GM21619 (cell line): ENCODE measurements at regions not wholly inside any gene's neighbourhood (a gene's known extent, or its start where the extent isn't known, plus 50 kb on each side); places are given as distances from the start of the nearest gene placed in this dataset.
"Not testable (repeated sequence)": the region's sequence is repeated elsewhere in the genome, so short reads cannot be mapped to it uniquely, and the experiment has no call there.

Experiments
- ATAC-seq: cut with Tn5 transposase; IDR thresholded peaks from one replicate; pipeline ENCODE4 v1.9.1; 2021; ENCODE audit not compliant: unreplicated experiment

GRCh38 chr6:139525415-139525814 is 151.0 kb upstream of the CITED2 start:
- ATAC-seq: no peak

- no peak for ATAC-seq
Measured at GRCh38 chr6:139523986-139524385, 149.5 kb upstream of the CITED2 start.

GRCh38 chr6:139522511-139523220 is 148.2 kb upstream of the CITED2 start:
- ATAC-seq: no peak

- ATAC-seq: no peak
Measured at GRCh38 chr6:139521338-139521737, 146.9 kb upstream of the CITED2 start.

- ATAC-seq: no peak
Measured at GRCh38 chr6:139520321-139520768, 145.9 kb upstream of the CITED2 start.

DNA sequence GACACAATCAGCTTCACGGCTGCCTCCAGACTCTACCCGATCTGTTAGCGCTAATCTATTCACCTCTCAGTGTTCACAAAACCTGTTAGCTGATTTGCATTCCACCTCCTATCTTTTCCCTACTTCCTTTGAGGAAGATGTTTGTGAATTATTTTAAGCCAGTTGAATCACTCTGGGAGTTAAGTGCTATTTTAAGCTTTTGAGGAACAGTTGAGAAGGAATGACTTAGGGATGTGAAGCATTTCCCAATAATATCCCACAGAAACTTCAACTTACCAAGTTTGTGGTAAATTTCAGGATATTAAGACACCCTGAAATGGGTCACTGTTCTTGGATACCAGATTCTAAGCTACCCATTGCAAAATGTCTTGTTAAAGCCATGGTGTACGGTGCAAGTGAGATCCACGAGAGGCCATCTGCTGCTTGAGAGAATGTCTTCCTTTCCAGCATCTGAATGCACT is 145.2 kb upstream of the CITED2 start:
- ATAC-seq: no peak

DNA sequence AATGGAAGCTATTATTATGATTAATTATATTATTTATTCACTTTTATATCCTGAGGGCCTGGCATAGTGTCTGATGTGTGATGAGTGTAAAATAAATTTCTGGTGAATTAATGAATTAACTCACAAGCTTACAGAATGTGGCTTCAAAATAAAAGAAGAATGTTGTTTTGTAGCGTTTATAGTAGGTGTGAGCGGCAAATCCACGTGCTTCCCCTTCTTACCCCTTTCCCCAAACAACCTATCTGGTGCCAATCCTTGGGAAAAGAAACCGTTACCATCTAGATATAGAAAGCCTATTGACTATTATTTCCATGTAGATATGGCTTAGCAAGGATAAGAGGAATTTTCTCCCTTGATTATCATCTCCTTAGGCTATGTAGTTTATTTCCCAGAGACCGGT is 144.6 kb upstream of the CITED2 start:
- no peak for ATAC-seq

- no peak for ATAC-seq
Measured at GRCh38 chr6:139518556-139519091, 144.2 kb upstream of the CITED2 start.

DNA sequence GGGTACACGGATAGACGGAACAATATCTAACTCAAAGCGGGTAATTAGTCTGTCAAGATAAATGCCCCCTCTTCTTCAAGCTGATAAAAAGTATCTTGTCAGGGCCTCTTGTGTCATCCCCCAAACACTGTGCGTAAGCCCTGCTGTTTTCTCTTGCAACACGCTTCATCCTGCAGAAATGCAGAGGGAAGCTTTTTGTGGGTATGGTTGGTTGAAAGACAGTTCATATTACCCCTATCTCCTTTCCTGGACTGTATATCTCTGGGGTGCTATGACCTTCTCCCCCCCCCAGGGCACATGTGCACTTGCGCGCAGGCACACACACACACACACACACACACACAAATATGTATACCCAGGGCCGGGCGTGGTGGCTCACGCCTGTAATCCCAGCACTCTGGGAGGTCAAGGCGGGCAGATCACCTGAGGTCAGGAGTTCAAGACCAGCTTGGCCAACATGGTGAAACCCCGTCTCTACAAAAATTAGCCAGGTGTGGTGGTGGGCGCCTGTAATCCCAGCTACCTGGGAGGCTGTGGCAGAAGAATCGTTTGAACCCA is 143.6 kb upstream of the CITED2 start:
- not testable (repeated sequence) for ATAC-seq

- ATAC-seq: no peak
Measured at GRCh38 chr6:139515511-139515910, 141.1 kb upstream of the CITED2 start.

GRCh38 chr6:139514819-139515218 is 140.4 kb upstream of the CITED2 start:
- no peak for ATAC-seq

DNA sequence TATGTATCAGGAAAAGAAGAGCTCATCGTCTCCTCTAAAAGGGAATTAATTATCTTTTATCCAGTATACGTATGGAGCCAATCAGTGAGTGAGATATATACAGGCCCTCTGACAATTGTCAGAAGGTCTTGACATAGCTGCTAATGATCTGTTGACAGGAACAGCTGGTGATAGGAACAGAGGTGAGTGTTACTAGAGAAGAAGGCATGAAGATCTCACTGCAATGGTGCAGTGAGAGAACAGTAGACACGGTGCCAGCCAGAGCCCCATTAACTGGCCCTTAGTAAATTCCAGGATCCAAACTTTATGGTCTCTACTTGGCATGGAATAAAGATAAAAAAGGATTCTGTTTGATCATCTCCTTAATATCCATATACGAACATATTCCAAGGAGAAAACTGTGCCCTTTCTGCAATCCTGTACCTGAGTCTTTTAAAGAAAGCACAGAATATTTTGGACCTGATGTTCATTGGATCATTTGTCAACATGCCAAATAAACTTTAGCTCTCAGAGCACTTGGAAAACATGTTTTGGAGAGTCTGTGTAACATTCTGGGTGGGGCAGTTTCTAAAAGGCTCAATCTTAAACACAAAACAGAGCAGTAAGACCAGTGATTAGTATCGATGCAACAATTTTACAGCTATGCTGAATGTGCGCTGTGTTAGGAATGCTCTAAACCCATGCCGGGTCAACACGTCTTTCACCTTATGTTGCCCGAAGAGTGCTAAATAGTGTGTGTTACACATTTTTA is 135.8 kb upstream of the CITED2 start:
- no peak for ATAC-seq

- no peak for ATAC-seq
Measured at GRCh38 chr6:139509167-139509566, 134.7 kb upstream of the CITED2 start.

GRCh38 chr6:139508576-139508975 is 134.1 kb upstream of the CITED2 start:
- no peak for ATAC-seq

DNA sequence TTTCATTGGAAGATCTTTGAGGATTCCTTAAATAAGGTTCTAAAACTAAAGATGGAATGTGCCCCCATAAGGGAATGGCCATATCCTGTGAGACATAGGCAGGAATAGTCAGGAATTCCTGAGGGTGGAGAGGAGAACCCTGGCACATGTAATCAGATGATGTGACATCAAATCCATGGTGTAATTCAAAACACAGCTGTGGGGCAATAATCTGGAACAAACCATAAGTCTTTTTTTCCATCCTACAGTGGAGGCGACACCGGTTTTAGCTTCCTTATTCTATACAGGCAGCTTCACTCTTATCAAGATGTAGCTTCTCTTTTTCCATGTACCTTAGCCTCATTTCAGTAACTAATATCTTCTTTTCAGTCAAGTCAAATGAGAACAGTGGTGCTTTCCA is 133.6 kb upstream of the CITED2 start:
- no peak for ATAC-seq

DNA sequence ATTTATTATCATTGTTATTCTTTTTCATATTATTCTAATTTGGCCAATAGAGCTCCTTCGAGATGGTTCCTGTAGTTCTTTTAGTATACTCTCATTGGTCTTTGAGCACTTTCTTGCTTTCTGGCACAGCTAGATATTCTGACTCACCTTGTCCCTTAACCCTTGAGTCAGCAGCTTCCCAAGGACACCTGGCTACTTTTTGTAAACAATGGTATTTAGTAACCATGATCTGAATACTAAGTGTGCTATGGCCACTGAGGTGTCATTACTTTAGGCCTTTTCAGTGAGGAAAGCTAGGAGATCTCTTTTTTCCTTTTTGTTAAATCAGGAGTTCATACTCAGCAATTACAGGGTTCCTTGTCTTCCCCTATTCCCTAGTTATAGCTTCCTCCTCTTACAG is 126.5 kb upstream of the CITED2 start:
- ATAC-seq: no peak

DNA sequence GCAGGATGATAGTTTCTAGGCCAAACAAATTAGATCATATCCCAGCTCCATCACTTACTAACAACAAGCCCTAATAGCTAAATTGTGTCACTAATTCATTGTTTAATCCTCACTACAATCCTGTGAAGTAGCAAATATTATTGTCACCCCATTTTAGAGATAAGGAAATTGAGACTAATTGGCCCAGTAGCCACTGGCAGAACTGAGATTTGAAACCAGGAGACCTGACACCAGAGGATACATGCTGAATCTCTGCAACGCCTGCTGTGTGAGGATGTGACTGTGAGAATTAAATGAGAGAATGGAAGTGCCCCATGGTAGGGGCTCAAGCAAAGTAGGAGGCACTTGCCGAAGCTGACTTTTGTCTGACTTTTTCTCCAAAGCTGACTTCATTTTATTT is 124.3 kb upstream of the CITED2 start:
- no peak for ATAC-seq

DNA sequence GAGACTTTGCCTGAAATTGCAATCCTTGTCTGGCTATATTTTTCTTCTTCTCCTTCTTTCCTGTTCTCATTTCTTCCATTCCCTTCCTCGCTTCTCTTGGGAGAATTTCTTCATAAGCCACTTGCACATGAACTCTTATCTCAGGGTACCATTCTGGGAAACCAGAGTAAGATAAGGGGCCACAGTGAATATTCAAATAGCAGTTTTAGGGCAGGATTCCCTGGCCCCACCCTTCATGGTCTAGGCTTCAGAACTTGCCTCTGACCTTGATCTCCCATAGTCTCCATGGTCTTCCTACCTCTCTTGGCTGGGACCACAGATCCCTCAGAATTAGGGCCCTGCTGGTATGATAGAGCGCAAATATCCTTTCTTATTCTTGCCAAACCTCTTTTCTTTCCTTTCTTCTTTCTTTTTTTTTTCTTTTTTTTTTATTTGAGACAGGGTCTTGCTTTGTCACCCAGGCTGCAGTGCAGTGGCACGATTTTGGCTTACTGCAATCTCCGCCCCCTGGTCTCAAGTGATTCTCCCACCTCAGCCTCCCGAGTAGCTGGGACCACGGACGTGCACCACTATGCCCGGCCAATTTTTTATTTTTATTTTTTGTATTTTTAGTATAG is 123.0 kb upstream of the CITED2 start:
- no peak for ATAC-seq

DNA sequence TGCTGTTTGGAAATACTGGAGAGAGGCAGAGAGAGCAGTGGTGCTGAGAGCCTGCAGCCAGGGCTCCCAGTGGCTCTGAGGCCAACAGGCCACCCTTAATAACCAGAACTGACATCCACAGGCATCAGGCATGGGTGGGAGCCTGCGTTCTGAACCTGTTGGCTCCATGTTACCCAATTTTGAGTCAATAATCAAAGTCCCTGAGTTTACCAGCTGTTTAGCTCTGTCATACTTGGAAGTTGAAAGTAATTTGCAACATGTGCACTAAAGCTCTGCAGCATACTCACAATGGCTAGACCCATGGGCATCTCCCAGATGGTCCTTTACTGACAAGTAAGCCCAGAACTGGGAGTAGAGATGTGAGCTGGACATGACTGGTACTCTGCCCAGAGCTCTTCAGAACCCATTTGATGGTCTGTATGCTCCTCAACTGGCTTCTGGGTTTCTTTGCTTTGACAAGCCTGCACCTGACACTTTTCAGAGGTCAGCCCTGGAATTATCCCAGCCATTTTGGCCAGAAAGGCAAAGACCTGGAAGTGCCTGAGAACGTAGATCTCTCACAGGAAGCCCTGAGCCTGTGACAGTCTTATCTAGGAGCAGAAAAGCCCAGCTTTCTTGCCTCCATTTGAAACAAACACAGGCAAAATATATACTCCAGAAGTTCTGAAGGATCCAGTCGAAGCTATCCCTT is 122.4 kb upstream of the CITED2 start:
- ATAC-seq: no peak

DNA sequence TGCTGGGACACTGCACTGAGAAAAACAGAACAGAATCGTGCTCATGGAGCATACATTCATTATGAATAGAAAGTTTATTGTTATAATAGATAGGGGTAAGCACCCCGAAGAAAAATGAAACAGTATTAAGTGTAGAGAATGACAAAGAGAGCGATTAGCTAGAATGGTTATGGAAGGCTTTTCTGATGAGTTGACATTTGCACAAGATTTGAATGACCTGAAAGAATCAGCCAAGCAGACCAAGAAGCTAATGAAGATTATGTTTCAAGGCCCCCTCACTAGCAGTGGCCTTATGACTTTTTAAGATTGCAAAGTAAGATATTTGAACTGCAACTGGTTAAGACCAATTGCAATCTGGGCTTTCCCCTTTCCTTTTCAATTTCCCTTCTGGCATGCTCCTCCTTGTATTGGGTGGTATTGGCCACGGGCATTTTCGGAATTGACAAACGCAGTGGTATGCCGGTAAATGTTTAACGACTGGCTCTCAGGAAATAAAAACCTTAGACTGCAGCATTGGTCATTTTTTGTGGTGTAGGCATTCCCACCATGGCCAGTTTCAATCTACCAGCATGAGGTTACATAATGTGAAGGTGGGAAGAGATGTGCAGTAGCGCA is 120.0 kb upstream of the CITED2 start:
- ATAC-seq: no peak
